Prostate gland (tissue), 2 donors: ENCODE measurements at regions not wholly inside any gene's neighbourhood (a gene's known extent, or its start where the extent isn't known, plus 50 kb on each side); places are given as distances from the start of the nearest gene placed in this dataset.

Experiments used
- DNase-seq: peaks from one replicate; pipeline ENCODE4 v3.0.0-alpha.2; 2019; ENCODE audit warnings: low spot score
- H3K27ac ChIP-seq, 2 donors: fragments of 200-600 bp; sonication (generic); 2 replicates each; pipeline ENCODE4 v1.5.1; 2017 to 2019
- H3K27me3 ChIP-seq: fragments of 200-600 bp; sonication (generic); replicated peaks from 2 replicates; pipeline ENCODE4 v1.5.1; 2019; ENCODE audit not compliant: insufficient read depth
- H3K36me3 ChIP-seq, 2 donors: fragments of 200-600 bp; sonication (generic); 1 replicate in 1 of 2; 2 replicates in 1 of 2; pipeline versions ENCODE4 v1.5.1 to v1.8.1; 2017 to 2019
- H3K4me1 ChIP-seq: fragments of 200-600 bp; sonication (generic); replicated peaks from 2 replicates; pipeline ENCODE4 v1.5.1; 2019
- H3K4me3 ChIP-seq, 2 donors: fragments of 200-600 bp; sonication (generic); 2 replicates each; pipeline ENCODE4 v1.5.1; 2017 to 2019
- H3K9me3 ChIP-seq: fragments of 200-600 bp; sonication (generic); 2 replicates; pipeline ENCODE4 v1.5.1; 2017
- CTCF ChIP-seq, 4 experiments: fragments of 200-600 bp in 2 of 4; fragments of 450-650 bp in 2 of 4; sonication (generic) in 2 of 4; IDR thresholded peaks; 1 replicate in 3 of 4; 2 replicates in 1 of 4; pipeline ENCODE4 v1.5.1; 2016 to 2019; ENCODE audit warnings: antibody characterized with exemption in 4 of 4, mild to moderate bottlenecking in 2 of 4, moderate library complexity in 2 of 4
- POLR2A ChIP-seq: fragments of 450-650 bp; IDR thresholded peaks from one replicate; pipeline ENCODE4 v1.6.1; 2016; ENCODE audit warnings: antibody characterized with exemption, mild to moderate bottlenecking
- POLR2AphosphoS5 ChIP-seq: sonication (generic); formaldehyde crosslinking; IDR thresholded peaks from one replicate; pipeline ENCODE4 v1.6.1; 2017; ENCODE audit warnings: antibody characterized with exemption
- WGBS: methylation state at CpG from one replicate; pipeline ENCODE4 v1.1.5; 2018; 5-methylcytosine and 5-hydroxymethylcytosine counted together
- intact Hi-C: fragments of 100-400 bp; cut with DNase I; formaldehyde crosslinking; loops from one replicate; pipeline ENCODE4 v1.14.2; 2022

GRCh38 chr9:25415718-25416117, 262.5 kb downstream of the TUSC1 start:
- DNase-seq = no peak
- Histone ChIP-seq H3K36me3 (no peaks in the 10 kb centered on the region), H3K4me3 (no peak overlapping the region), H3K27me3 (no peaks in the 10 kb centered on the region), H3K9me3 (no peaks in the 10 kb centered on the region), H3K27ac (no peak overlapping the region), H3K4me1 (no peaks in the 10 kb centered on the region)
- WGBS = 7% methylated on average over 1 of the region's 1 CpG
- TF ChIP-seq CTCF (IDR thresholded peaks at IDR 0.05) (no peak), POLR2AphosphoS5 (no peak), POLR2A (no peak)
- intact Hi-C loops = no loop called here

- intact Hi-C loops = no loop called here
- H3K4me3 ChIP-seq = no peak overlapping the region
- no peaks in the 10 kb centered on the region for H3K4me1 ChIP-seq
- WGBS = 76% methylated on average over 1 of the region's 1 CpG
- no peak for TF ChIP-seq POLR2A
- H3K9me3 ChIP-seq = no peaks in the 10 kb centered on the region
- no peaks in the 10 kb centered on the region for H3K27me3 ChIP-seq
- no peaks in the 10 kb centered on the region for H3K36me3 ChIP-seq
- DNase-seq = no peak
- H3K27ac ChIP-seq = no peak overlapping the region
These were observed 265.6 kb downstream of the TUSC1 start for GRCh38 chr9:25412646-25413045.

- no peak overlapping the region for H3K4me3 ChIP-seq
- no peaks in the 10 kb centered on the region for H3K4me1 ChIP-seq
- no peak overlapping the region for H3K27ac ChIP-seq
- DNase-seq = no peak
- no peaks in the 10 kb centered on the region for H3K36me3 ChIP-seq
- intact Hi-C loops = no loop called here
- TF ChIP-seq CTCF (IDR thresholded peaks at IDR 0.05) (no peak), POLR2A (no peak), POLR2AphosphoS5 (no peak)
- no peaks in the 10 kb centered on the region for H3K27me3 ChIP-seq
- H3K9me3 ChIP-seq = no peaks in the 10 kb centered on the region
These were observed 280.5 kb downstream of the TUSC1 start for GRCh38 chr9:25397746-25398145.

- Histone ChIP-seq H3K27ac (no peak overlapping the region), H3K9me3 (no peaks in the 10 kb centered on the region), H3K36me3 (no peaks in the 10 kb centered on the region), H3K27me3 (no peaks in the 10 kb centered on the region), H3K4me3 (no peak overlapping the region), H3K4me1 (no peaks in the 10 kb centered on the region)
- no peak for DNase-seq
- TF ChIP-seq POLR2AphosphoS5 = no peak
- no peak for TF ChIP-seq CTCF (IDR thresholded peaks at IDR 0.05)
- TF ChIP-seq POLR2A = no peak
- intact Hi-C loops = no loop called here
These were observed 281.4 kb downstream of the TUSC1 start for GRCh38 chr9:25396828-25397227.

GRCh38 chr9:25381141-25381540, 297.1 kb downstream of the TUSC1 start:
- no peak for DNase-seq
- H3K4me3 ChIP-seq = no peak overlapping the region
- TF ChIP-seq CTCF (IDR thresholded peaks at IDR 0.05) (no peak), POLR2A (no peak), POLR2AphosphoS5 (no peak)
- no peaks in the 10 kb centered on the region for H3K4me1 ChIP-seq
- WGBS = 70% methylated on average over 1 of the region's 1 CpG
- H3K36me3 ChIP-seq = no peaks in the 10 kb centered on the region
- H3K27ac ChIP-seq = no peak overlapping the region
- intact Hi-C loops = no loop called here
- no peaks in the 10 kb centered on the region for H3K27me3 ChIP-seq
- H3K9me3 ChIP-seq = no peaks in the 10 kb centered on the region
